Activated CD4-positive, alpha-beta memory T cell treated with anti-CD3 and anti-CD28 coated beads, Interleukin-2, amount 10 ng/mL, durations not matched to agents 7 days and 5 days (primary cell): ENCODE measurements at regions not wholly inside any gene's neighbourhood (a gene's known extent, or its start where the extent isn't known, plus 50 kb on each side); places are given as distances from the start of the nearest gene placed in this dataset.

Experiments used
- CTCF ChIA-PET: fragments of 350-600 bp; sonication (Branson Sonifier 250); formaldehyde crosslinking; loops from one replicate; lab custom pipeline; 2021; ENCODE audit warnings: antibody characterized with exemption, inconsistent platforms; lab: Charles Lee
- POLR2A ChIA-PET: fragments of 350-600 bp; sonication (Branson Sonifier 250); formaldehyde crosslinking; loops from one replicate; lab custom pipeline; 2021; ENCODE audit warnings: antibody characterized with exemption; lab: Charles Lee
- DNase-seq: peaks from one replicate; pipeline ENCODE4 v3.0.0-alpha.2; 2020
- H3K27ac Mint-ChIP-seq: one replicate; pipeline ENCODE4 v1.8.0; 2021; ENCODE audit warnings: mild to moderate bottlenecking, mixed read lengths
- H3K27me3 Mint-ChIP-seq: one replicate; pipeline ENCODE4 v1.8.0; 2021; ENCODE audit warnings: mixed read lengths
- H3K36me3 Mint-ChIP-seq: one replicate; pipeline ENCODE4 v1.8.0; 2021; ENCODE audit warnings: low read depth, mixed read lengths
- H3K4me1 Mint-ChIP-seq: one replicate; pipeline ENCODE4 v1.8.0; 2021; ENCODE audit warnings: mixed read lengths
- H3K4me3 Mint-ChIP-seq: one replicate; pipeline ENCODE4 v1.8.0; 2021; ENCODE audit warnings: mild to moderate bottlenecking, mixed read lengths
- H3K9me3 Mint-ChIP-seq: one replicate; pipeline ENCODE4 v1.8.0; 2021; ENCODE audit warnings: mixed read lengths

GRCh38 chr12:93144109-93144508 lies 215.0 kb upstream of the EEA1 start:
- no peak overlapping the region for H3K27ac Mint-ChIP-seq
- H3K36me3 Mint-ChIP-seq: no peaks in the 10 kb centered on the region
- ChIA-PET POLR2A (no interaction called here), CTCF (interaction anchor here (1.2 kb wide), 1 partner anchor 157 kb away, joined by 3 read pairs; no protein-coding TSS in a partner anchor)
- no peaks in the 10 kb centered on the region for H3K9me3 Mint-ChIP-seq
- H3K4me3 Mint-ChIP-seq: no peak overlapping the region
- H3K4me1 Mint-ChIP-seq: no peaks in the 10 kb centered on the region
- DNase-seq: no peak
- H3K27me3 Mint-ChIP-seq: peaks cover 6% of the 10 kb centered on the region

GRCh38 chr12:93145086-93145485 lies 216.0 kb upstream of the EEA1 start:
- H3K27ac Mint-ChIP-seq: no peak overlapping the region
- H3K4me3 Mint-ChIP-seq: no peak overlapping the region
- ChIA-PET POLR2A (no interaction called here), CTCF (no interaction called here)
- DNase-seq: no peak
- peaks cover 8% of the 10 kb centered on the region for H3K27me3 Mint-ChIP-seq
- H3K9me3 Mint-ChIP-seq: no peaks in the 10 kb centered on the region
- H3K4me1 Mint-ChIP-seq: no peaks in the 10 kb centered on the region
- H3K36me3 Mint-ChIP-seq: no peaks in the 10 kb centered on the region

GRCh38 chr12:93146263-93146939 lies 217.3 kb upstream of the EEA1 start:
- no peak for DNase-seq
- ChIA-PET POLR2A (no interaction called here), CTCF (no interaction called here)
- Mint-ChIP-seq H3K4me3 (no peak overlapping the region), H3K4me1 (no peaks in the 10 kb centered on the region), H3K9me3 (no peaks in the 10 kb centered on the region), H3K27me3 (peaks cover 8% of the 10 kb centered on the region), H3K36me3 (no peaks in the 10 kb centered on the region), H3K27ac (no peak overlapping the region)

GRCh38 chr12:93146970-93147369 lies 217.9 kb upstream of the EEA1 start:
- H3K27me3 Mint-ChIP-seq: peaks cover 10% of the 10 kb centered on the region
- no peak for DNase-seq
- no peaks in the 10 kb centered on the region for H3K36me3 Mint-ChIP-seq
- H3K4me3 Mint-ChIP-seq: no peak overlapping the region
- ChIA-PET CTCF (no interaction called here), POLR2A (no interaction called here)
- H3K27ac Mint-ChIP-seq: no peak overlapping the region
- H3K9me3 Mint-ChIP-seq: no peaks in the 10 kb centered on the region
- no peaks in the 10 kb centered on the region for H3K4me1 Mint-ChIP-seq

- no peak overlapping the region for H3K4me3 Mint-ChIP-seq
- POLR2A ChIA-PET: no interaction called here
- DNase-seq: no peak
- H3K9me3 Mint-ChIP-seq: no peaks in the 10 kb centered on the region
- H3K27ac Mint-ChIP-seq: no peak overlapping the region
- no peaks in the 10 kb centered on the region for H3K36me3 Mint-ChIP-seq
- peaks cover 10% of the 10 kb centered on the region for H3K27me3 Mint-ChIP-seq
- CTCF ChIA-PET: no interaction called here
- no peaks in the 10 kb centered on the region for H3K4me1 Mint-ChIP-seq
These were observed 219.3 kb upstream of the EEA1 start for GRCh38 chr12:93148412-93148811.

- peaks cover 12% of the 10 kb centered on the region for H3K27me3 Mint-ChIP-seq
- H3K9me3 Mint-ChIP-seq: no peaks in the 10 kb centered on the region
- no peaks in the 10 kb centered on the region for H3K36me3 Mint-ChIP-seq
- no peak overlapping the region for H3K4me3 Mint-ChIP-seq
- H3K4me1 Mint-ChIP-seq: no peaks in the 10 kb centered on the region
- ChIA-PET POLR2A (no interaction called here), CTCF (no interaction called here)
- H3K27ac Mint-ChIP-seq: no peak overlapping the region
- no peak for DNase-seq
These were observed 220.1 kb upstream of the EEA1 start for GRCh38 chr12:93149229-93149628.

GRCh38 chr12:93151079-93151762 lies 222.1 kb upstream of the EEA1 start:
- no peak for DNase-seq
- Mint-ChIP-seq H3K36me3 (no peaks in the 10 kb centered on the region), H3K9me3 (peaks cover 2% of the 10 kb centered on the region), H3K4me3 (no peak overlapping the region), H3K27me3 (peaks cover 17% of the 10 kb centered on the region), H3K27ac (no peak overlapping the region), H3K4me1 (no peaks in the 10 kb centered on the region)
- CTCF ChIA-PET: no interaction called here
- POLR2A ChIA-PET: no interaction called here

- no peaks in the 10 kb centered on the region for H3K4me1 Mint-ChIP-seq
- H3K36me3 Mint-ChIP-seq: no peaks in the 10 kb centered on the region
- H3K27ac Mint-ChIP-seq: no peak overlapping the region
- ChIA-PET CTCF (interaction anchor here (0.7 kb wide), 1 partner anchor 169 kb away, joined by 4 read pairs; no protein-coding TSS in a partner anchor), POLR2A (no interaction called here)
- no peak overlapping the region for H3K4me3 Mint-ChIP-seq
- H3K27me3 Mint-ChIP-seq: peaks cover 17% of the 10 kb centered on the region
- H3K9me3 Mint-ChIP-seq: peaks cover 2% of the 10 kb centered on the region
- DNase-seq: no peak
These were observed 223.5 kb upstream of the EEA1 start for GRCh38 chr12:93152617-93153016.

- no peak for DNase-seq
- CTCF ChIA-PET: interaction anchor here (1.0 kb wide), 1 partner anchor 55 kb away, joined by 3 read pairs; no protein-coding TSS in a partner anchor
- no peaks in the 10 kb centered on the region for H3K36me3 Mint-ChIP-seq
- H3K27ac Mint-ChIP-seq: no peak overlapping the region
- H3K4me1 Mint-ChIP-seq: no peaks in the 10 kb centered on the region
- H3K9me3 Mint-ChIP-seq: peaks cover 5% of the 10 kb centered on the region
- peaks cover 19% of the 10 kb centered on the region for H3K27me3 Mint-ChIP-seq
- no peak overlapping the region for H3K4me3 Mint-ChIP-seq
- POLR2A ChIA-PET: no interaction called here
These were observed 224.2 kb upstream of the EEA1 start for GRCh38 chr12:93153321-93153720.

- ChIA-PET POLR2A (no interaction called here), CTCF (interaction anchor here (0.6 kb wide), 1 partner anchor 228 kb away, joined by 3 read pairs; no protein-coding TSS in a partner anchor)
- peaks cover 17% of the 10 kb centered on the region for H3K27me3 Mint-ChIP-seq
- DNase-seq: no peak
- H3K4me1 Mint-ChIP-seq: no peaks in the 10 kb centered on the region
- no peak overlapping the region for H3K27ac Mint-ChIP-seq
- no peak overlapping the region for H3K4me3 Mint-ChIP-seq
- H3K36me3 Mint-ChIP-seq: no peaks in the 10 kb centered on the region
- peaks cover 5% of the 10 kb centered on the region for H3K9me3 Mint-ChIP-seq
These were observed 223.5 kb upstream of the NUDT4 start for GRCh38 chr12:93154096-93154728.

- Mint-ChIP-seq H3K4me1 (no peaks in the 10 kb centered on the region), H3K4me3 (no peak overlapping the region), H3K27me3 (peaks cover 17% of the 10 kb centered on the region), H3K36me3 (no peaks in the 10 kb centered on the region), H3K27ac (no peak overlapping the region), H3K9me3 (peaks cover 5% of the 10 kb centered on the region)
- ChIA-PET POLR2A (no interaction called here), CTCF (no interaction called here)
- no peak for DNase-seq
These were observed 222.8 kb upstream of the NUDT4 start for GRCh38 chr12:93154753-93155480.

- no peak for DNase-seq
- H3K27ac Mint-ChIP-seq: no peak overlapping the region
- no peak overlapping the region for H3K4me3 Mint-ChIP-seq
- peaks cover 20% of the 10 kb centered on the region for H3K27me3 Mint-ChIP-seq
- H3K36me3 Mint-ChIP-seq: no peaks in the 10 kb centered on the region
- no peaks in the 10 kb centered on the region for H3K4me1 Mint-ChIP-seq
- ChIA-PET POLR2A (no interaction called here), CTCF (no interaction called here)
- peaks cover 5% of the 10 kb centered on the region for H3K9me3 Mint-ChIP-seq
These were observed 221.5 kb upstream of the NUDT4 start for GRCh38 chr12:93156086-93156716.
